ENCODE measurements at regions not wholly inside any gene's neighbourhood (a gene's known extent, or its start where the extent isn't known, plus 50 kb on each side); places are given as distances from the start of the nearest gene placed in this dataset.
A peak's percentile ranks its signal among the peaks of the same experiment; 100 is the strongest.

DNA sequence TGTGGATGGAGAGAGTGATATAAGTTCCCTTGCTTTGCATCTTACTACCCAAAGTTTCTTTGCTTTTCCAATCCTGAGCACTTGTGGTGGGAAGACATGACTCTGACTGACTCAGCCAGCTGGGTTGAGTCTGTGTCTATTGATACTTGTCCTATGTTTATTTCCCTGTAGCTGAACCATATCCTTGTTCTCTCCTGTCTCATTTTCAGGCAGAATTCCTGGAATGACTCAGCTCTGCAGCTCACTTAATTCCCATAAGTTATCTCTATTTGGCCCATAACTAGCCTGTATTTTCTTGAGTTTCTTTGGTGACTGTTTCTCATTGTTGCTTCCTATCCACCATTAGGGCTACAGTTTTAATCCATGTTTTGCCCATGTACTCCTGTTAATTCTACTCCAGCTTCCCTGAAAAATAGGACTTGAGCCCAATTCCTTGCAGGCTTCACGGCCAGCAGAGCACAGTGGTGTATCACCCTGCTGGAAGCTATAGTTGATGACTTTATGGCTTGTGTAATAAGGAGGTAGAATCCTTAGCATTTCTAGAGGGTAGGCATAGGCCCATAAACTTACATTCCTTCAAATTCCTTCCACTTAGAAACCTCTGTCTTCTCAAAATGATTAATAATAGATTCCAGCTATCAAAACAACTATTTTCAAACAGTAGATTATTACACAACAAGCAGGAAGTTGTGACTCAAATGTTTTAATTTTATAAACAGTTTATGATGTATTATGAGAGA lies 183.1 kb downstream of the TMTC3 start:
- Histone ChIP-seq H3K36me3 (no peaks in the 10 kb centered on the region), H3K27ac (peak overlapping the region in 1 of 4 donors; percentile 26), H3K9me3 (no peaks in the 10 kb centered on the region), H3K4me3 (no peak overlapping the region), H3K27me3 (no peaks in the 10 kb centered on the region), H3K4me1 (no peaks in the 10 kb centered on the region)
- no peak for TF ChIP-seq POLR2A (IDR thresholded peaks at IDR 0.05)
- TF ChIP-seq, protein P1, sequence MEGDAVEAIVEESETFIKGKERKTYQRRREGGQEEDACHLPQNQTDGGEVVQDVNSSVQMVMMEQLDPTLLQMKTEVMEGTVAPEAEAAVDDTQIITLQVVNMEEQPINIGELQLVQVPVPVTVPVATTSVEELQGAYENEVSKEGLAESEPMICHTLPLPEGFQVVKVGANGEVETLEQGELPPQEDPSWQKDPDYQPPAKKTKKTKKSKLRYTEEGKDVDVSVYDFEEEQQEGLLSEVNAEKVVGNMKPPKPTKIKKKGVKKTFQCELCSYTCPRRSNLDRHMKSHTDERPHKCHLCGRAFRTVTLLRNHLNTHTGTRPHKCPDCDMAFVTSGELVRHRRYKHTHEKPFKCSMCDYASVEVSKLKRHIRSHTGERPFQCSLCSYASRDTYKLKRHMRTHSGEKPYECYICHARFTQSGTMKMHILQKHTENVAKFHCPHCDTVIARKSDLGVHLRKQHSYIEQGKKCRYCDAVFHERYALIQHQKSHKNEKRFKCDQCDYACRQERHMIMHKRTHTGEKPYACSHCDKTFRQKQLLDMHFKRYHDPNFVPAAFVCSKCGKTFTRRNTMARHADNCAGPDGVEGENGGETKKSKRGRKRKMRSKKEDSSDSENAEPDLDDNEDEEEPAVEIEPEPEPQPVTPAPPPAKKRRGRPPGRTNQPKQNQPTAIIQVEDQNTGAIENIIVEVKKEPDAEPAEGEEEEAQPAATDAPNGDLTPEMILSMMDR (IDR thresholded peaks at IDR 0.05): no peak
- no peak for DNase-seq

DNA sequence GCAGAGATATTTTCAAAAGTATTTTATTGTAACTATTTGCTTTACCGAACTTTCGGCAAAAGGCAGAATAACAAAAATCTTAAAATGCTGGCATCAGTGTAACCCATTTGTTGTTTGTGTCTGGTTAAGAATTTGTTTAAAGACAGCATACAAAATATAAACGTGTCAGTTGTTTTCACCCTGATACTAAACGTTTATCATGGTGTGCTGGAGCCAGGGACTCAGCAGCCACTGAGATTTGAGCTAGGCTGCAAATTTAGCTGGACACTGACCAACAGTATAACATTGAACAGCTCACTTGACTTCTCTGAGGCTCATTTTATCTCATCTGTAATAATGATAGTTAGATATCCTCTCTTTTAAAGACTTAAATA lies 183.7 kb downstream of the TMTC3 start:
- no peaks in the 10 kb centered on the region for H3K27me3 ChIP-seq
- H3K9me3 ChIP-seq: no peaks in the 10 kb centered on the region
- DNase-seq: no peak
- TF ChIP-seq POLR2A (IDR thresholded peaks at IDR 0.05): no peak
- TF ChIP-seq, protein P1 (IDR thresholded peaks at IDR 0.05): no peak
- no peaks in the 10 kb centered on the region for H3K36me3 ChIP-seq
- H3K4me1 ChIP-seq: no peaks in the 10 kb centered on the region
- H3K27ac ChIP-seq: peak overlapping the region in 1 of 4 donors; percentile 25
- H3K4me3 ChIP-seq: no peak overlapping the region

DNA sequence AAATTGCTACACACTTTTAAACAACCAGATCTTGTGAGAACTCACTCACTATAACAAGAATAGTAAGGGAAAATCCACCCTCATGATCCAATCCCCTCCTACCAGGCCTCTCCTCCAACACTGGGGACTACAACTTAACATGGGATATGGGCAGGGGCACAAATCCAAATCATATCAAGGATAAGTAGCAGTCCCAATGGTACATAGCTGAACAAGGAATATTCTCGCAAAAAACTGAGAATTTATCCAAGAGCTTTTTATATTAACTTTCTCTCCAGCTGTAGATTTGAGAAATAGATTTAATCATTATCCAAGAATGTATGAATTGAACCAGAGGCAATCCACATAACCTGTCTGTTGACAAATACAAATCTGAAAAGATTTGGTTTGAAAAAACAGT lies 185.2 kb downstream of the TMTC3 start:
- Histone ChIP-seq H3K27ac (no peak overlapping the region), H3K4me3 (no peak overlapping the region), H3K9me3 (no peaks in the 10 kb centered on the region), H3K36me3 (no peaks in the 10 kb centered on the region), H3K4me1 (no peaks in the 10 kb centered on the region), H3K27me3 (no peaks in the 10 kb centered on the region)
- DNase-seq: no peak
- TF ChIP-seq POLR2A (IDR thresholded peaks at IDR 0.05): no peak
- TF ChIP-seq, protein P1 (IDR thresholded peaks at IDR 0.05): no peak

DNA sequence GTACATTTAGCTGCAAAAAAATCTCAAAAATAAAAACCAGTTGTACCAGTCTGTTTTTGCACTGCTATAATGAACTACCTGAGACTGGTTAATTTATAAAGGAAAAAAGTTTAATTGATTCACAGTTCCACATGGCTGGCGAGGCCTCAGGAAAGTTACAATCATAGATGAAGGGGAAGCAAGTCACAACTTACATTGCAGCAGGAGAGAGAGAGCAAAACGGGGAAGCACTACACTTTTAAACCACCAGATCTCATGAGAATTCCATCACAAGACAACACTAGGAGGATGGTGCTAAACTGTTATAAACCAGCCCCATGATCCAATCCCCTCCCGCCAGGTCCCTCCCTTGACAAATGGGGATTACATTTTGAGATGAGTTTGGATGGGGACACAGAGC lies 186.0 kb downstream of the TMTC3 start:
- no peak overlapping the region for H3K27ac ChIP-seq
- DNase-seq: no peak
- H3K4me1 ChIP-seq: no peaks in the 10 kb centered on the region
- H3K4me3 ChIP-seq: no peak overlapping the region
- no peaks in the 10 kb centered on the region for H3K36me3 ChIP-seq
- TF ChIP-seq, protein P1 (IDR thresholded peaks at IDR 0.05): no peak
- TF ChIP-seq POLR2A (IDR thresholded peaks at IDR 0.05): no peak
- no peaks in the 10 kb centered on the region for H3K9me3 ChIP-seq
- no peaks in the 10 kb centered on the region for H3K27me3 ChIP-seq

DNA sequence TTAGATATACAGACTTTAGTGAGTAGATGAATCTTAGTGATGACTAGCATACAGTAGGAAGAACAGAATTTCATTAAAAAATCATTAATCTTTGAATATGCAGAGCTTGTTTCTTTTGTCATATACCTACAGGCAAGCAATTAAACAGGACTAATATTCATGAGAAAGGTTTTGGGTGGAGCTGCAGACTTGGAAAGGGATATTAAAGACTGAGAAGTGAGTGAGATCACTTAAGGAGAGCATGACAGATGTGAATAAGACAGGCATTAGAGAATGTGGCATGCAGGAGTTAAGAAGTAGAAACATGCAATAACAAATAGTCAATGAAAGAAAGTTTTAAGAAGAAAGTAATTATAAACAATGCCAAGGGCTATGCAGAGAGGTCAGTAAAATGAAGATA lies 187.7 kb downstream of the TMTC3 start:
- no peak overlapping the region for H3K4me3 ChIP-seq
- no peak overlapping the region for H3K27ac ChIP-seq
- H3K9me3 ChIP-seq: no peaks in the 10 kb centered on the region
- no peaks in the 10 kb centered on the region for H3K4me1 ChIP-seq
- no peak for DNase-seq
- H3K27me3 ChIP-seq: no peaks in the 10 kb centered on the region
- H3K36me3 ChIP-seq: no peaks in the 10 kb centered on the region
- TF ChIP-seq, protein P1 (IDR thresholded peaks at IDR 0.05): no peak
- no peak for TF ChIP-seq POLR2A (IDR thresholded peaks at IDR 0.05)

DNA sequence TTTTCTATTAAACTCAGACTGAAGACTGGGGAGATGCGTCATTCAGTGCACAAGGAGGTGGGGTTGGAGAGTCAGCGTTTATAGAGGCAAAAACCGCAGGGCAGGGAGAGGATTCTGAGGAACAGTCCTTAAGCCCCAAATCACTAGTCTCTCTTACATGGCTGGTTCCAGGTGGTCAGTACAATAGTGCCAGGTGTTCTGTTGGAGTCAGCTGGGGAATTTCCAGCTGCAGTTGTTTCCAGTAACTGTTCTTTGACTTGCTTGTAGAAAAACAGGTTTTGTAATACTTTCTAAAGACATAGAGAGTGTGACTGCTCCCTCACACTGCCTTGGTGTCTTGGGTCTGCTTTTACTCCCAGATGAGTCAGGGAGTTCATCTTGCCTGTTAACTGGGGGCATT lies 192.2 kb downstream of the TMTC3 start:
- H3K27ac ChIP-seq: no peak overlapping the region
- no peak overlapping the region for H3K4me3 ChIP-seq
- TF ChIP-seq, protein P1 (IDR thresholded peaks at IDR 0.05): no peak
- TF ChIP-seq POLR2A (IDR thresholded peaks at IDR 0.05): no peak

More for the DNA sequence above, 192.2 kb downstream of the TMTC3 start:
- Histone ChIP-seq H3K9me3 (no peaks in the 10 kb centered on the region), H3K4me1 (no peaks in the 10 kb centered on the region), H3K36me3 (no peaks in the 10 kb centered on the region), H3K27me3 (no peaks in the 10 kb centered on the region)
- no peak for DNase-seq
